HG03565 (cell line): ENCODE measurements at regions not wholly inside any gene's neighbourhood (a gene's known extent, or its start where the extent isn't known, plus 50 kb on each side); places are given as distances from the start of the nearest gene placed in this dataset.

Experiments
- ATAC-seq: cut with Tn5 transposase; IDR thresholded peaks from one replicate; pipeline ENCODE4 v1.9.1; 2021; ENCODE audit warnings: mild to moderate bottlenecking, moderate library complexity; ENCODE audit not compliant: unreplicated experiment

GRCh38 chr11:15888556-15889345, 467.6 kb downstream of the SOX6 start:
- no peak for ATAC-seq

GRCh38 chr11:15889363-15890030, 466.8 kb downstream of the SOX6 start:
- no peak for ATAC-seq

- ATAC-seq: no peak
These were observed 466.2 kb downstream of the SOX6 start for GRCh38 chr11:15890031-15890713.

GRCh38 chr11:15893080-15893492, 463.3 kb downstream of the SOX6 start:
- ATAC-seq: no peak

- no peak for ATAC-seq
These were observed 460.3 kb downstream of the SOX6 start for GRCh38 chr11:15896026-15896425.

GRCh38 chr11:15896530-15896929, 459.8 kb downstream of the SOX6 start:
- no peak for ATAC-seq

- no peak for ATAC-seq
These were observed 459.0 kb downstream of the SOX6 start for GRCh38 chr11:15897211-15897960.

GRCh38 chr11:15901054-15901453, 455.3 kb downstream of the SOX6 start:
- no peak for ATAC-seq

GRCh38 chr11:15901790-15902189, 454.6 kb downstream of the SOX6 start:
- no peak for ATAC-seq

GRCh38 chr11:15903246-15903645, 453.1 kb downstream of the SOX6 start:
- no peak for ATAC-seq

- no peak for ATAC-seq
These were observed 450.8 kb downstream of the SOX6 start for GRCh38 chr11:15905366-15906104.

- no peak for ATAC-seq
These were observed 449.8 kb downstream of the SOX6 start for GRCh38 chr11:15906481-15907035.

- no peak for ATAC-seq
These were observed 448.5 kb downstream of the SOX6 start for GRCh38 chr11:15907806-15908205.

- no peak for ATAC-seq
These were observed 446.3 kb downstream of the SOX6 start for GRCh38 chr11:15909937-15910598.

- ATAC-seq: no peak
These were observed 445.6 kb downstream of the SOX6 start for GRCh38 chr11:15910761-15911160.

- no peak for ATAC-seq
These were observed 444.8 kb downstream of the SOX6 start for GRCh38 chr11:15911377-15912044.

- ATAC-seq: no peak
These were observed 444.1 kb downstream of the SOX6 start for GRCh38 chr11:15912291-15912690.

- no peak for ATAC-seq
These were observed 443.5 kb downstream of the SOX6 start for GRCh38 chr11:15912825-15913224.

- no peak for ATAC-seq
These were observed 443.1 kb downstream of the SOX6 start for GRCh38 chr11:15913261-15913660.
